Fibroblast of lung (primary cell): ENCODE measurements at regions not wholly inside any gene's neighbourhood (a gene's known extent, or its start where the extent isn't known, plus 50 kb on each side); places are given as distances from the start of the nearest gene placed in this dataset.

Source experiments
- EZH2 ChIP-seq: IDR thresholded peaks from 2 replicates; pipeline ENCODE4 v1.5.1; 2012; ENCODE audit warnings: low read length, control low read depth, mild to moderate bottlenecking; ENCODE audit errors: missing control alignments
- TF ChIP-seq, protein P1 (sequence below), 2 donors: IDR thresholded peaks in 1 of 2; conservative IDR thresholded peaks in 1 of 2; 1 replicate in 1 of 2; 2 replicates in 1 of 2; pipeline ENCODE4 v1.5.1; 2011 to 2012; ENCODE audit warnings: low read length in 2 of 2, control low read depth in 1 of 2, inconsistent platforms in 1 of 2, low read depth in 1 of 2, mild to moderate bottlenecking in 1 of 2

DNA sequence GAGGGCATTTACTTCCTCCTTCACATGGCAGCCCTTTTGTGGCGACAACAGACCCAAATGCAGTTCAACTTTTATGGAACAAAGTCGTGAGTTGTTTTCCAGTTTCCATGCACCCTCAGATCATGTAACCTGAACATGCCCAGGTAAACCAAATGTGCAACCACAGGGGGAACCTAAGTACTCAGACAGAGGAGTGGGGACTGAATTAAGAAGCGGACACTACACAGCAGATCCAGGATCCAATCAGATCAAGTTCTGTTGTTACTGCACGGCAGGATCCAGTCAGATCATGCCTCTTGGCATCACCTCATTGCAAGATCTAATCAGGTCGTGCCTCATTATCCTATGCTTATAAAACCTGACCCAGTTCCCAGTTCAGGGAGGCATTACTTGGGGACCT is 115.7 kb downstream of the MATN1 start:
- TF ChIP-seq, protein P1, sequence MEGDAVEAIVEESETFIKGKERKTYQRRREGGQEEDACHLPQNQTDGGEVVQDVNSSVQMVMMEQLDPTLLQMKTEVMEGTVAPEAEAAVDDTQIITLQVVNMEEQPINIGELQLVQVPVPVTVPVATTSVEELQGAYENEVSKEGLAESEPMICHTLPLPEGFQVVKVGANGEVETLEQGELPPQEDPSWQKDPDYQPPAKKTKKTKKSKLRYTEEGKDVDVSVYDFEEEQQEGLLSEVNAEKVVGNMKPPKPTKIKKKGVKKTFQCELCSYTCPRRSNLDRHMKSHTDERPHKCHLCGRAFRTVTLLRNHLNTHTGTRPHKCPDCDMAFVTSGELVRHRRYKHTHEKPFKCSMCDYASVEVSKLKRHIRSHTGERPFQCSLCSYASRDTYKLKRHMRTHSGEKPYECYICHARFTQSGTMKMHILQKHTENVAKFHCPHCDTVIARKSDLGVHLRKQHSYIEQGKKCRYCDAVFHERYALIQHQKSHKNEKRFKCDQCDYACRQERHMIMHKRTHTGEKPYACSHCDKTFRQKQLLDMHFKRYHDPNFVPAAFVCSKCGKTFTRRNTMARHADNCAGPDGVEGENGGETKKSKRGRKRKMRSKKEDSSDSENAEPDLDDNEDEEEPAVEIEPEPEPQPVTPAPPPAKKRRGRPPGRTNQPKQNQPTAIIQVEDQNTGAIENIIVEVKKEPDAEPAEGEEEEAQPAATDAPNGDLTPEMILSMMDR (conservative IDR thresholded peaks at IDR 0.05 in 1 of 2, IDR thresholded peaks at IDR 0.05 in 1 of 2; ENCODE audit: low read depth in 1 of 2, low read length in 2 of 2) = no peak
- no peak for TF ChIP-seq EZH2
